GM18858 (cell line): ENCODE measurements at regions not wholly inside any gene's neighbourhood (a gene's known extent, or its start where the extent isn't known, plus 50 kb on each side); places are given as distances from the start of the nearest gene placed in this dataset.

Source experiments
- ATAC-seq: cut with Tn5 transposase; IDR thresholded peaks from one replicate; pipeline ENCODE4 v1.9.1; 2021; ENCODE audit not compliant: unreplicated experiment

DNA sequence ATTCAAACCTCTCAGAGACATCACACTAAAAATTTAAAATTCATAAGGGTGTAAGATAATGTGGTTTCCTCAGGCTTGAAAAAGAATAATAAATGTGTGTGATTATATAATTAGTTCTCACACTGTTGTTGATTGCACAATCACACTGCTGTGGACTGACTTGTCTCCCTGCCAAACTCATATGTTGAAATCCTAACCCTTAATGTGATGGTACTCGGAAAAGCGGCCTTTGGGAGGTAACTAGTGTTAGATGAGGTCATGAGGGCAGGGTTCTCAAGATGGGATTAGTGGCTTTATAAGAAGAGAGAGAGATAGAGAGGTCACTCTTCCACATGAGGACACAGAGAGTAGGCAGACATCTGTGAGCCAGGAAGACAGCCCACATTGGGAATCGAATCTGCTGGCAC, 128.5 kb upstream of the COL1A2 start:
- ATAC-seq: no peak

DNA sequence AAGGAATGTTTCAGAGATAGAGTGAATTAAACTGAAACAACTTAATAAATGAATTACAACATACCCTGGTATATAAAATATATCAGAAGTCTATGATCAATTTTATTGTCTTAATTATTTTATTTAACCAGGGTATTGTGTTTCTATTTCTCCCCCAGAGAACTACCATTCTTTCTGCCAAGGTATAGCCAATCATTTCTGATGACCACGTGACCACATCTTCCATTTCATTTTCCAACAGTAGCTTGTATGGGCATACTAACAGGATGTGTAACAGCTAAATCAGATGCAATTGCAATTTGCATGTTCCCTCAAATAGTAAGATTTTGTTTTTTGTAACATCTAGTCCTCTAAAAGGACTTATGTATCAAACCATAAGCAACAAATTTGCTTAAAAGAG, 123.9 kb upstream of the COL1A2 start:
- no peak for ATAC-seq

DNA sequence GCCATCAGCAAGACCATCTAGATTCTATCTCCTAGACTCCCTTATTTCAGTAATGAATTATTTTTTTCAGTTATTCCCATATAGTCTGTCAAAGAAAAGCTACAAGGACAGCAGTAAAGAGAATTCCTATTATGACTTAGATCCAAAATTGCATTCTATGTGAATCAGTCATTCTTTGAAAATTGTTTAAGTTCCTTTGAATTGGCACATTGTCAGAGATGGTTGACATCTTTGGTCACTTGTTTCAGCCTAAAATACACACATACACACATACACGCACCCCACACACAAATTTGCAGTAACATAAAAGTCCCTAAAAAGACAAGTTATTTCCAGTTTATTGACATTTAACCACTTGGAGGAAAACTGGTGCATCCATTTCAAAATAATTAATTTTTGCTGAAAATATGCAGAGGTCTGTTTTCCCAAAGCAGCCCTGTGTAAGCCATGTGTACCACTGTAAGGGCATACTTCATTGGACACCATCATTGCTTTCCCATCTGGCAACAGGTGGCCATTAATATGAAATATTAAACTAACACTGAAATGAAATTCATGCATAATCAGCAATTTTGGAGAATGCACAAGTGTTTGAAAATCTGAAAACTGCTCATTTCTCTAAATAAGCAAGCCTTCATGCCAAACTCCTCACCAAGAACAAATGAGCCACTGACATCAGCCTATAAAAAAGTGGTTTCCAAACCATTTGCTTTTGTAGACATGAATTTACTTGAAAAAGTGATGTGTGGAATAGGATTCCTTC, 121.7 kb upstream of the COL1A2 start:
- ATAC-seq: no peak

GRCh38 chr7:94274828-94275227, 119.9 kb upstream of the COL1A2 start:
- no peak for ATAC-seq

DNA sequence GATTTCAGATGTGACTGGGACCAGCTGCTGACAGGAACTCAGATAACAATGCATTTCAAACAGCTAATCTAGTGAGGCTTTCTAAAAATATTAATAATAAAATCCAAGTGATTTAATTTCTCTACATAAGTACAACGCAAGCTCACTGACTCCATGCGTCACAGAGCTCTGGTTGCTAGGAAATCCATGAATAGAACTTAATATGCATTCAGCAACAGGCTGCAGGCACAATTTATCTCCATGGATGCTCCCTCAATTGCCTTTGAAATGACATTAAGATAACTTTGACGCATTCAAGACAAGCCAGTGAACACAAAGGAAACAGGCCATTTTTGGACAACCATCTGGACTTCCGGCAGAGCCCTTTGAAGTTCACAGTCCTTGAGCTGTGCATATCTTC, 118.7 kb upstream of the COL1A2 start:
- no peak for ATAC-seq

DNA sequence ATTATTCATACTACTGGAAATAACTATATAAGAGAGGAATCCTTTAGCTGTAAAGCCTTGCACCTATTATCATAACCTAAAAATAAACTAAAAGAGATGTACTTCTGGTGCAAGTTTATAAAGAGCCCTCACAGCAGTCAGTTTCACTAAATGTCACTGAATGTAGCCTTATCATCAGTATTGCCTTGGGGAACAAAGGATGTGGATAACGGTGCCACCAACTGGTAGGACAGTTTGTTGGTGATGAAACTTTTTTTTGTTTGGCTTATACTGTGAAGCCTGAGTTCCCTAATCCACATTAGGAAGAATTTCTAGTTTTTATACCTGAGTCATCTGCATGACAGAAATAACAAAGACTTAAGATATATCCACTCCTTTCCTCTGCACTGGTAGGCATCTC, 117.9 kb upstream of the COL1A2 start:
- ATAC-seq: peak; percentile 52

DNA sequence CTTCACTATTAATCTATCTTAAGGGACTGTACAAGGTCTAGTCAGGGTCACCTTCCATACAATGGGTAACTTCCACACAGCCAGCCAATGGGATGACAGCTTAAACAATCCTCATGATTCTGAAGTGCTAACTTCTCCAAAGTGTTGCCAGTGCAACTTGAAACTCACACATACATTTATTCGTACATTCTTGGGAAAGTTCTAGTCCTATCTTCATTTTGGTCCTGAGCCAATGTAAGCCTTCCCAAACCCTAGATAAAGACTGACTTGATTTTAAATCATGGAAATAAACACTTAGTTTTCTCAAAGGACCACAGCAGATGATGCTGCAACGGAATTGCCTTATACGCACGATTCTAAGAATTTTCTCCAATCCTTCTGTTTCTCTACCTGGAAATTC, 117.5 kb upstream of the COL1A2 start:
- peak; percentile 17 for ATAC-seq

- ATAC-seq: no peak
Observed at GRCh38 chr7:94280851-94281250, 113.8 kb upstream of the COL1A2 start.

GRCh38 chr7:94284104-94284503, 110.6 kb upstream of the COL1A2 start:
- ATAC-seq: no peak

- ATAC-seq: no peak
Observed at GRCh38 chr7:94286111-94286510, 108.6 kb upstream of the COL1A2 start.

GRCh38 chr7:94288096-94288495, 106.6 kb upstream of the COL1A2 start:
- no peak for ATAC-seq

- no peak for ATAC-seq
Observed at GRCh38 chr7:94289071-94289470, 105.6 kb upstream of the COL1A2 start.

DNA sequence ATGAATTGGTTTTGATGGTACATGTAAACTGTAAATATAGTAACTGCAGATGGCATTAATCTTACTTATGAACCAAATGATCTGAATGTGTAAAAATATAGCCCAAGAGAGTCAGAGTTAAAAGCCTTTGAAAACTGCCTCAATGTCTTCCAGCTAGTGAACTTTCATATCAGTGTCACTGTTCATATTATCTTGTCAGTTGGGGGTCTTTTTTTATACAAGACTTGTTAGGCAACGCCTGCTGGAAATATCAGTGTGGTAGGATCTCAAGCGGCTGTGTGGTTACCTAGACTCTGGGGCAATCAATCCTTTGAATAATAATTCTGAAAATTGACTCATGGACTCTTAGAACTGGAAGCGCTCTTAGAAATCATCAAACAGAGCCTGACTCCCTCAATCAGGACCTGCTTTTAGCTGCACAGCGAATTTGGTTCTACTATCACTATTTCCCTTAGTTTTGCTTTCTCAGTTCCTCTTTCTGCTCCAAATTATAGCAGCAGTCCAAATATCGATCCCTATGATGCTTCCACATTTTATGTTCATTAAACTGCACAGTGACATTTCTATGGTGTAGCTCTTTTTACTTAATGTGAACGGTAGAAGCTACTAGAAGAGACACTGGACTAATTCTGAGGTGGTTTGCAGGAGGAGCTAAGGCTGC, 100.1 kb upstream of the COL1A2 start:
- no peak for ATAC-seq

- ATAC-seq: no peak
Observed at GRCh38 chr7:94295850-94296249, 98.8 kb upstream of the COL1A2 start.

- ATAC-seq: no peak
Observed at GRCh38 chr7:94296881-94297280, 97.8 kb upstream of the COL1A2 start.

DNA sequence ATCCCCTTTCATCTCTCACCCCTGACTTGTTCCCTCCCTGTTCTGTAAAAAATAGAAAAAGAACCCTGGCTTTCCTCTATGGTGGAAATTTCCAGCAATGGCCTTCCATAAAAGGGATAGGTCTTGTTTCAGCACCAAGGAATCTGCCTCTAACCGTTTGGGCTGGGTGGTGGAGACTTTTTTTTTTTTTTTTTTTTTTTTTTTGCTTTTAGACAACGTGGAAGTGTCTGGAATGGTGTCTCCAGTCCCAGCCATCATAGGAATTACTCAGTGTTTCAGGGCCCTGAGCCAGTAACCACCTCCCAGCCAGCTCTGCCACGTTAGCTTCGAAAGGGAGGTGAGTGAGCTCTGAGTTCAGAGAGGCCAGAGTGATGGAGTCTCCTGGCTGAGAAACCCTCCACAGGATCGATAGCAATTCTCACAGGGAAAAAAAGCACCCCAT, 97.3 kb upstream of the COL1A2 start:
- no peak for ATAC-seq

DNA sequence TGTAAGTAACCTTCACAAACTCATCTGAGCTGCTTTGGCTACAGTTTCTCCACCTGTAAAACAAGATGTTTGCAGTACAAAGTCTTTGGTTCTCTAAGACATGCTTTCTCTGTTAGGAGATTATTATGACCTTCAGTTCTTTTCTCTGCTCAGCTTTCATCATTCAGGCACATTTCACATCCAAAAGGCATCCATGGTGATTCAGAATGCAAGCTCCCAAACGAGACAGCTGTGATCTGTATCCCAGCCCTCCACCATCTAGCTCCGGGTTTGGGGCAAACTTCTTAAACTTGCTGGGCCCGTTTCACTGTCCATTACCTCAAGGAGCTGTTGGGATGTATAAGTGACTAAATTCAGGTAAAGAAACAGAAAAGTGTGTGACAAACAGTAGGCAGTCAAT, 95.8 kb upstream of the COL1A2 start:
- no peak for ATAC-seq

DNA sequence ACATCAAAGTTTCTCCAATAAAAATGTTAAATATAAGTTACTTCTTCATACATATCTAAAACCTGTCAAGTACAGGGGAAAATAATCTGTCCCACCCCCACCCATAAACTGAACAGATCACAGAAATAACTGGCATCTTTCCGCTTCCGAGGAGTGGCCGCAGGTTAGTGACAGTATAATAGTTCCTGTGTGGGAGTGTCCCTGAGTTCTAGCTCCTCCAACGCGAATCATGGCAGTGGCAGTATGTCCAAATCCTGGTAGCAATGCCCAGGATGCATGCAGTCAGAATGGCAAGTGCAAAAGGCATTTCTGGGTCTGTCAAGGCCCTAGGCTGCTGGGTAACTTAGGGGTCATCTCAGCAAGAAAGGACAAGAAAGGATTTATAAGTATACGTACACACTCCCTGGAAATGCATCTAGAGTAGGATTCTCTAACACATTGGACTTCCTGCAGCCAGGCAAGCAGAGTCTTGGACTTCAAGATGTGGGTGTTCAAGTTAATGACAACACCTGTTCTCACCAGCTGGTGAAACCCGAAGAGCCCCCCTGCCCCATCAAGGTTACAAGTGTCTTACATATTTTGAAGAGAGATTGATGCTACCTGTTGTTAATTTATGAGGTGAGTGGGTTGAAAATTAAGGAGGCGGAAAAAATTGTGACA, 94.4 kb upstream of the COL1A2 start:
- no peak for ATAC-seq

GRCh38 chr7:94301024-94301586, 93.6 kb upstream of the COL1A2 start:
- no peak for ATAC-seq

- no peak for ATAC-seq
Observed at GRCh38 chr7:94303118-94303517, 91.6 kb upstream of the COL1A2 start.

DNA sequence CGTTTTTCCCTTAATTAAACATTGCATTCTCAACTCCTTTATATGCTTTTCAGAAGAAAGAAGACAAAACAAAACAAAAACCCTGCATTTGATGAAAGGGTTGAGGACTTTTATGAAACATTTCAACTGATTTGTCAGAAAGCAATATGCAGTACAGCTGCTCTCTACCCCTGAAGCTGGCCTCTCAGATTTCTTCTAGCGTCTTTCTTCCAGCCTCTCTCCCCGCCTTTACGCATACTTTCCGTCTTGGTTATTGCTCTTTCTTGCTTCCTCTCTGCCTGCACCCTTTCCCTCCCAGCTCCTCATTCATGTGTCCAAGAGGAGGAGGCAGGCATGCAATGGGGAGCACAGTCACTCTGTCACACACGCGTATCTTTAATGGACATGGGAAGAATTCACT, 91.0 kb upstream of the COL1A2 start:
- ATAC-seq: no peak

- ATAC-seq: no peak
Observed at GRCh38 chr7:94304878-94305277, 89.8 kb upstream of the COL1A2 start.
